Effector memory CD8-positive, alpha-beta T cell (primary cell): ENCODE measurements at regions not wholly inside any gene's neighbourhood (a gene's known extent, or its start where the extent isn't known, plus 50 kb on each side); places are given as distances from the start of the nearest gene placed in this dataset.
A peak's percentile ranks its signal among the peaks of the same experiment; 100 is the strongest.

Experiments used
- ATAC-seq: fragments of 150-1000 bp; cut with Tn5 transposase; replicated peaks from 2 replicates; pipeline ENCODE4 v1.10.0; 2021; ENCODE audit warnings: mild to moderate bottlenecking, moderate library complexity
- DNase-seq, 3 experiments: peaks; one replicate each; pipeline ENCODE4 v3.0.0; 2021
- H3K27ac Mint-ChIP-seq, 2 donors: one replicate each; pipeline ENCODE4 v1.8.0; 2022; ENCODE audit warnings: mild to moderate bottlenecking in 2 of 2, mixed read lengths in 2 of 2, moderate library complexity in 2 of 2
- H3K27me3 Mint-ChIP-seq, 2 donors: one replicate each; pipeline ENCODE4 v1.8.0; 2022; ENCODE audit warnings: mixed read lengths in 2 of 2
- H3K36me3 Mint-ChIP-seq: one replicate; pipeline ENCODE4 v1.8.0; 2022; ENCODE audit warnings: mild to moderate bottlenecking, moderate library complexity, mixed read lengths; ENCODE audit not compliant: insufficient read depth
- H3K4me1 Mint-ChIP-seq, 2 donors: one replicate each; pipeline ENCODE4 v1.8.0; 2022; ENCODE audit warnings: low read depth in 2 of 2, mixed read lengths in 2 of 2
- H3K4me3 Mint-ChIP-seq, 2 donors: one replicate each; pipeline ENCODE4 v1.8.0; 2022; ENCODE audit warnings: mild to moderate bottlenecking in 2 of 2, mixed read lengths in 2 of 2, moderate library complexity in 2 of 2
- H3K9me3 Mint-ChIP-seq, 2 donors: one replicate each; pipeline ENCODE4 v1.8.0; 2022; ENCODE audit warnings: mixed read lengths in 2 of 2

DNA sequence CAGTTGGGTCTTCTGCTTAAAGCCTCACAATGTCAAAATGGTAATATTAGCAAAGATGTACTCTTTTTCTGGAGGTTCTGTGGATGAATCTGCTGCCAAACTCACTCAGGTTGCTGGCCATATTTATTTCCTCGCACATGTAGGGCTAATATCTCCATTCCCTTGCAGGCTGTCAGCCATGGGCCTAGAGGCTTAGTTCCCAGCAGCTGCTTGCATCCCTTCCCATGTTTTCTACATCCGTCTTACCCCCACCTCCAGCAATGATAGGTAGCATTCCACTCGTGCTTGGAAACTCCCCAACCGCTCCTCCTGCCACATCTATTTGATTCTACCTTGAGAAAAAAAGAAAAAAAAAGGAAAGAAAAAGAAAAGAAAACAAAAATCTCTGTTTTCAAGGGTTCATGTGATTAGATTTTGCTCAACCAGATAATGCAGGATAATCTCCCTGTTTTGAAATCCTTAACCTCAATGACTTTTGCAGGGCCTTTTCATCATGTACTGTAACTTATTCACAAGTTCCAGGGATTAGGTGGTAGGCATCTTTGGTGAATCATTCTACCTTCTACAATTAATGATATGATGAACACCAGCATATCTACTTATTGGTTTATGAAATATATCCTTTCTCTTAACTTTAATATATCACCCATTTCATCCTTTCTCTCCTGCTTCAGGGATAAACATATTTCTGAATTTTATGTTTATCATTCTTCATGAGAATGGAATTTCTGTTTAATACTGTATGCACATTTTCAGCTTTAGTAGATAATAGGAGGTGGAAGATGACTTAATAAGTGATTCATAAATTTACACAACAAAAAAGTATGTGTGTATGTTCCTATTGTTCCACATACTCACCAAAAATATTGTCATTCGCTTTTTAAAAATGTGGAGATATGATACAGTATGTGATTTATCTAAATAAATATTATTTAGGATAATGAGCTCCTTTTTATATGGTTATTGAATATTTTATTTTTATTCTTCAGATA is 931.9 kb downstream of the SLITRK5 start:
- Mint-ChIP-seq H3K36me3 (peaks cover 3% of the 10 kb centered on the region), H3K4me1 (no peaks in the 10 kb centered on the region), H3K9me3 (peaks cover 3 to 6% of the 10 kb centered on the region in 2 donors), H3K27me3 (no peaks in the 10 kb centered on the region), H3K27ac (no peak overlapping the region), H3K4me3 (no peak overlapping the region)
- DNase-seq (no peak), ATAC-seq (no peak)

DNA sequence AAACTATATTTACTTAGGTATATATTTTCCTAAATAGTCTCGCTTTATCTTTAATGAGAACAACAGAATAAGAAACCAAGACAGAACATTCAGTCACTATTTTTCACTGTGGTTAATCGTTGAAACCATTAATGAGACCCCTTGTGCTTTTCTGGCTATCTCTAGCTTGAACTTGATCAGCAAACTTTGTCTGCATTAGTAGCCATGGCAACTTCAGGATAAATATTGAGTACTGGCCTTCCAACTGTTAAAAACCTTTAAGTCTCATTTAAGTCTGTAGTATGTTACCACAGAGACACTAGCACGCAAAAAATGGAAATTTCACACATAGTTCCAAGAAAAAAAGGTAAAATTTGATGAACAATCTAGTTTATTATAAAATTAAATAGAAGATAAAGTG is 946.0 kb downstream of the SLITRK5 start:
- Mint-ChIP-seq H3K36me3 (no peaks in the 10 kb centered on the region), H3K4me3 (no peak overlapping the region), H3K4me1 (peaks cover 0 to 3% of the 10 kb centered on the region in 2 donors), H3K27me3 (no peaks in the 10 kb centered on the region), H3K9me3 (peaks cover 6 to 16% of the 10 kb centered on the region in 2 donors), H3K27ac (no peak overlapping the region)
- DNase-seq: no peak
- ATAC-seq: no peak

DNA sequence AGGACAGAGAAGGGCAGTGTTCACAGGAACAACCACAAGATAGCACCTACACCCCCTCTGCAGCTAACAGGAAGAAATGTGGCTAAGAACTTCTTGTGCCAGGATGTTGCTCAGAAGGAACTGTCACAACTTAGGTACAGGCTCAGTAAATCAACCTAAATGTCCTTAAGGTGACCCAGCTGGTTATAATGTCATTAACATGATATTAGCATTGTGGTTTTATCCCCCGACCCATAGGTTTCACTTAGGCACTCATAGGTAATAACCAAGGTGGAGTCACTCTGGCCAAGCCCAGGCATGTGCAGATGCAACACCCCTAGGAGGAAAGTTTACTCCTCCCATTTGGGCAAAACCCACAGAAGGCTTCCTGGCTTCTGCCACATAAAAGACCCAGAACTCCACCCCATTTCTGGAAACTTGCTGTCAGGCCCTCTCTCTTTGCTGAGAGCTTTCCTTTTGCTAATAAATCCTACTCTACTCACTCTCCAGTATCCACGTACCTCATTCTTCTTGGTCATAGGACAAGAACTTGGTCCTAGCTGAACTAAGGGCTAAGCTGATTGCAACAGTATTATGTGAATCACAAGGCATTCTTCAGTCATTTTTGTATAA is 951.3 kb downstream of the SLITRK5 start:
- Mint-ChIP-seq H3K36me3 (no peaks in the 10 kb centered on the region), H3K27me3 (no peaks in the 10 kb centered on the region), H3K4me1 (peaks cover 0 to 4% of the 10 kb centered on the region in 2 donors), H3K27ac (peak overlapping the region; percentile 3 to 16), H3K4me3 (peak overlapping the region; percentile 1 to 37), H3K9me3 (peaks cover 10 to 17% of the 10 kb centered on the region in 2 donors)
- DNase-seq (peak in 1 of 3 experiments; percentile 6), ATAC-seq (peak; percentile 74)

DNA sequence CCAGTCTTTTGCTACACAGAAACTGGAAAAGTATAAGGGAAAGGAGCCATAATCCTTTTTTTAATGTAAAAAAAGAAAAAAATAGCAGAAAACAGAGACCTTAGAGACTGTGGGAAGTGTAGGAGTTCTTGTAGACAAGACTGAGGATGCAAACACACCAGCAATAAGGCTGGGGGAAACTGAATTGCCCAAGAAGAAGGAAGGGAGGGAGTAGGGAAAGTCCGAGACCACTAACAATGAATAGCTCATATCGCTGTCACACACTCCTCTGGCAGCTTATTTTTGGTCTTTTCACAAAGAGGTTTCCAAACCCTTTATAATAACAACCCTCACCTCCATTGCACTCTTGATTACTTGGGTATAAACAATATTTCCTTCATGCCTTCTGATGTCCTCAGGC is 952.0 kb downstream of the SLITRK5 start:
- H3K4me1 Mint-ChIP-seq: peaks cover 0 to 4% of the 10 kb centered on the region in 2 donors
- H3K27ac Mint-ChIP-seq: peak overlapping the region in 1 of 2 donors; percentile 16
- ATAC-seq (peak; percentile 64), DNase-seq (no peak)
- peak overlapping the region in 1 of 2 donors; percentile 20 for H3K4me3 Mint-ChIP-seq
- H3K36me3 Mint-ChIP-seq: no peaks in the 10 kb centered on the region
- no peaks in the 10 kb centered on the region for H3K27me3 Mint-ChIP-seq
- H3K9me3 Mint-ChIP-seq: peaks cover 7 to 14% of the 10 kb centered on the region in 2 donors

DNA sequence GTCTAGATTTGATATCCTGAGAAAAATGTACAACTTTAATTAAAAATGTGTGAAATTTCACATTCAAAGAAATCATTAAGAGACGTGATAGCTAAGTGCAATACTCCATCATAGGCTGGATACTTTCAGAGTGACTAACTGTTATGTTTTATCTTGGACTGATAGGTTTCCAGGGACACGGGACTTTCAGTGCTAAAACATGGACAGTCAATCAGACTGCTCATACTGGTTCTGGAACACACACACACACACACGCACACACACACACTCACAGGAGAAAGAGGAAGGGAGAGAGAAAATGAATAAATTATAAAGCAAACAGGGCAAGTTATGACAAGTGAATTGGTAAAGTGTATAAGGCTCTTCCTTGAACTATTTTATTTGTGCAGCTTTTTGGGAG is 955.9 kb downstream of the SLITRK5 start:
- DNase-seq: no peak
- peaks cover 0 to 2% of the 10 kb centered on the region in 2 donors for H3K4me1 Mint-ChIP-seq
- no peak overlapping the region for H3K4me3 Mint-ChIP-seq
- H3K27me3 Mint-ChIP-seq: no peaks in the 10 kb centered on the region
- H3K9me3 Mint-ChIP-seq: peaks cover 5 to 18% of the 10 kb centered on the region in 2 donors
- H3K36me3 Mint-ChIP-seq: no peaks in the 10 kb centered on the region
- no peak for ATAC-seq
- H3K27ac Mint-ChIP-seq: no peak overlapping the region

GRCh38 chr13:88628882-88629281 is 957.7 kb downstream of the SLITRK5 start:
- Mint-ChIP-seq H3K9me3 (peaks cover 4 to 25% of the 10 kb centered on the region in 2 donors), H3K27me3 (no peaks in the 10 kb centered on the region), H3K36me3 (no peaks in the 10 kb centered on the region), H3K27ac (no peak overlapping the region), H3K4me1 (no peaks in the 10 kb centered on the region), H3K4me3 (no peak overlapping the region)
- no peak for DNase-seq
- ATAC-seq: no peak

- no peaks in the 10 kb centered on the region for H3K36me3 Mint-ChIP-seq
- no peak overlapping the region for H3K4me3 Mint-ChIP-seq
- H3K27ac Mint-ChIP-seq: no peak overlapping the region
- no peak for DNase-seq
- no peak for ATAC-seq
- H3K9me3 Mint-ChIP-seq: peaks cover 2 to 5% of the 10 kb centered on the region in 2 donors
- no peaks in the 10 kb centered on the region for H3K4me1 Mint-ChIP-seq
- H3K27me3 Mint-ChIP-seq: no peaks in the 10 kb centered on the region
These were observed 966.8 kb downstream of the SLITRK5 start for GRCh38 chr13:88637935-88638334.

DNA sequence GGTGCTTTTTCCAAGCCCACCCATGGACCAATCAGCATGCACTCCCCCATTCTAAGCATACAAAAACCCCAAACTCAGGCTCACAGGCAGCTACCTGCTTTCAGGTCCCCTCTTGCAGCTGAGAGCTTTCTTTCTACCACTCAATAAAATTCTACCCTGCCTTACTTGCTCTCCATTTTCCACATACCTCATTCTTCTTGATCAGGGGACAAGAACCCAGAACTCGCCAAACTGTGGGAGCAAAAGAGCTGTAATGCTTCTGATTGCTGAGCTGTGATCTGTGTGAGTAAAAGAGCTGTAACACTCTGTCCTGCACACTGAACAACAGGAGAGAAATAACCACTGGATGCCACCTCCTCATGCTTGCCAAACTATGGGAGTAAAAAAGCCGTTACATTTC is 972.1 kb downstream of the SLITRK5 start:
- H3K4me3 Mint-ChIP-seq: no peak overlapping the region
- ATAC-seq (no peak), DNase-seq (no peak)
- H3K4me1 Mint-ChIP-seq: no peaks in the 10 kb centered on the region
- H3K36me3 Mint-ChIP-seq: no peaks in the 10 kb centered on the region
- no peaks in the 10 kb centered on the region for H3K27me3 Mint-ChIP-seq
- H3K9me3 Mint-ChIP-seq: peaks cover 7 to 12% of the 10 kb centered on the region in 2 donors
- H3K27ac Mint-ChIP-seq: no peak overlapping the region

- Mint-ChIP-seq H3K4me1 (no peaks in the 10 kb centered on the region), H3K27ac (no peak overlapping the region), H3K9me3 (peaks cover 11 to 12% of the 10 kb centered on the region in 2 donors), H3K36me3 (no peaks in the 10 kb centered on the region), H3K27me3 (no peaks in the 10 kb centered on the region), H3K4me3 (no peak overlapping the region)
- DNase-seq: no peak
- ATAC-seq: no peak
These were observed 977.6 kb downstream of the SLITRK5 start for GRCh38 chr13:88648598-88649373.

GRCh38 chr13:88649855-88650254 is 978.7 kb downstream of the SLITRK5 start:
- no peaks in the 10 kb centered on the region for H3K36me3 Mint-ChIP-seq
- DNase-seq (no peak), ATAC-seq (no peak)
- H3K4me1 Mint-ChIP-seq: no peaks in the 10 kb centered on the region
- H3K9me3 Mint-ChIP-seq: peaks cover 8 to 11% of the 10 kb centered on the region in 2 donors
- no peak overlapping the region for H3K27ac Mint-ChIP-seq
- H3K4me3 Mint-ChIP-seq: no peak overlapping the region
- H3K27me3 Mint-ChIP-seq: no peaks in the 10 kb centered on the region

DNA sequence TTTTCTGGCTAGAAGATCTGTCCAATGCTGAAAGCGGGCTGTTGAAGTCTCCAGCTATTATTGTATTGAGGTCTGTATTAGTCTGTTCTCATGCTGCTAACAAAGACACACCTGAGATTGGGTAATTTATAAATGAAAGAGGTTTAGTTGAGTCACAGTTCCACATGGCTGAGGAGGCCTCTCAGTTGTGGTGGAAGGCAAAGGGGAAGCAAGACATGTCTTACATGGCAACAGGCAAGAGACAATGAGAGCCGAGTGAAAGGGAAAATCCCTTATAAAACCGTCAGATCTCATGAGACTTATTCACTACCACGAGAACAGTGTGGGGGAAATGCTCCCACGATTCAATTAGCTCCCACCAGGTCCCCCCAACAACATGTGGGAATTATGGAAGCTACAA is 980.4 kb downstream of the SLITRK5 start:
- no peaks in the 10 kb centered on the region for H3K4me1 Mint-ChIP-seq
- H3K36me3 Mint-ChIP-seq: no peaks in the 10 kb centered on the region
- no peaks in the 10 kb centered on the region for H3K27me3 Mint-ChIP-seq
- ATAC-seq (no peak), DNase-seq (no peak)
- peaks cover 0 to 9% of the 10 kb centered on the region in 2 donors for H3K9me3 Mint-ChIP-seq
- H3K4me3 Mint-ChIP-seq: no peak overlapping the region
- no peak overlapping the region for H3K27ac Mint-ChIP-seq

DNA sequence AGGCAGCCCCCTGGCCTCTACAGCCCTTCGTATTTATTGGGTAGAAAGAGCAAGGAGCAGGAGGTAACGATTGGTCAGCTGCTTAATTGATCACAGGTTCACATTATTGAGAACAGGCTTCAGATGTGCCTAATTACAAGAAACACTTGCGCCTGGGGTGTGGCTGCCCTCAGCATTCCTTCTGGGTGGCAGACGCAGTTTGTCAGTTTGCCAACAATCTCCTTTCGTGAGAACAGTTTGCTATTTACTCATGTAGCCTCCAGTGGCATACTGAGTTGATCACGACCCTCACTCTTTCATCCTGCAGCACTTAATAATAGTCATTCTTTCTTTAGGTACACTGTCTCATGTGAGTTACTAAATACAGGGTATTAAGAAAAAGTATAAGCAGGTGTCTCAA is 985.6 kb downstream of the SLITRK5 start:
- H3K27me3 Mint-ChIP-seq: no peaks in the 10 kb centered on the region
- H3K9me3 Mint-ChIP-seq: peaks cover 0 to 6% of the 10 kb centered on the region in 2 donors
- ATAC-seq (no peak), DNase-seq (no peak)
- H3K27ac Mint-ChIP-seq: no peak overlapping the region
- no peak overlapping the region for H3K4me3 Mint-ChIP-seq
- no peaks in the 10 kb centered on the region for H3K4me1 Mint-ChIP-seq
- no peaks in the 10 kb centered on the region for H3K36me3 Mint-ChIP-seq

DNA sequence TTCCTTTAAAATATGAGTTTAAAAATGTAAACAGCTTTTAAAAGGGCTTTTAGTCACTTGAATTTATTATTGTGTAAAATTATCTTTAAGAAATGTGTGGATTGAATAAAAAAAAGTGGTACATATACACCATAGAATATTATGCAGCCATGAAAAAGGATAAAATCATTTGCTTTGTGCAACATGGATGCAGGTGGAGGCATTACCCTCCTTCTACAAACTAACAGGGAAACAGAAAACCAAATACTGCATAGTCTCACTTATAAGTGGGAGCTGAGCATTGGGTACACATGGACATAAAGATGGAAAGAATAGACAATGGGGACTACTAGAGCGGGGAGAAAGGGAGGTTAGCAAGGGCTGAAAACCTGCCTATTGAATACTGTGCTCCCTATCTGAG is 999.3 kb downstream of the SLITRK5 start:
- Mint-ChIP-seq H3K9me3 (peaks cover 0 to 12% of the 10 kb centered on the region in 2 donors), H3K27me3 (no peaks in the 10 kb centered on the region), H3K36me3 (no peaks in the 10 kb centered on the region), H3K27ac (no peak overlapping the region), H3K4me1 (no peaks in the 10 kb centered on the region), H3K4me3 (no peak overlapping the region)
- no peak for DNase-seq
- ATAC-seq: no peak
